KBM-7 (cell line): ENCODE measurements at regions not wholly inside any gene's neighbourhood (a gene's known extent, or its start where the extent isn't known, plus 50 kb on each side); places are given as distances from the start of the nearest gene placed in this dataset.
"Not testable (repeated sequence)": the region's sequence is repeated elsewhere in the genome, so short reads cannot be mapped to it uniquely, and the experiment has no call there.

ENCODE experiments used
- DNase-seq: peaks from one replicate; pipeline ENCODE4 v3.0.0-alpha.2; 2015
- in situ Hi-C: fragments of 300-500 bp; cut with MboI; formaldehyde crosslinking; loops from 2 replicates; pipeline ENCODE4 v1.14.3; 2020; ENCODE audit warnings: low sequenced_read_pairs, low pct_unique_long_range_greater_than_20kb, mixed read lengths

DNA sequence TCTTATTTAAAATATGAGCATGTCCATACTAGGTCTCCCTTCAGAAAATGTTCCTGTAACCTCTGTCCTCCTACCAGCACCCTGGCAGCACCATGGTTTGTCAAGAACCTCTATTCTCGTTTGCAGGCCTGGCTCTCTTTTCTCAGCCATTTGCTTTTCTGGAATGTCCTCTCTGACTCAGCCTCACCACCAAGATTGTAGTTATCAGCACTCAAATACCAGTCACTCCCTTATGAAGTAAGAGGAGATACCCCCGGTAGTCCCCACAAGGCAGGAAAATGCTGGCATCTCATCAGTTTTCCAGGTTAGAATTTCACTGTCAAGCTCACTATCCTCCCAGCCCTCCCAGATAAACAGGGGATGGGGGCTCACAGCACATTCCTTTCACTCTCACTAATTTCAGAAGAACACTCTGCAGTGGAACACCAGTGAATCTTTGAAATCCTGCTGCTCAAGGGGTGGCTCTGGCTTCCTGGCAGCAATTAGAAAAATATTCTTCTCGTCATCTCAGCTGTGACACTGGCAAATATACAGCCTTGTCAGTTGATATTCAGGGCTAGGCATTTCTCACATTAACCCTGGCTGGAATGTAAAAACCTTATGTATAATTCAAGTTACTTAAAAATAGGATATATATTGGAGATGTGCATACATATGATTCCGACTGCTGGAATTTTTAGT, 129.2 kb downstream of the TBX18 start:
- in situ Hi-C loops = no loop called here
- DNase-seq = no peak

DNA sequence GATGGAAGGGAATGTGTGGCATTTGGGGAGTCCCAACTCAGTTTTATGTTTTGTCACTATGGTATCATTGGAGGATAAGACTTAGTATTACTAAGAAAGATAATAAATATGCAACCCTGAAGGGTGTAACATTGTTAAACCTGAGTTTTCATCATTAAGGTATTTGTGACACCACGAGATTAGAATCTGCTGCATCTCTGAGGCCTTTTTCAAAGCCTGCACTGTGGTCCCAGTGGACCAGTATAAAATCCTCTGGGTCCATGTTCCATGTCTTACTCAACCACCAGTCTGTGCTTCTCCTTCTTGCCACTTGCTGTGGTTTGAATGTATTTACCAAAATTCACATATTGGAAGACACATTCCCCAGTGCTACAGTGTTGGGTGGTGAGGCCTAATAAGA, 130.6 kb downstream of the TBX18 start:
- in situ Hi-C loops = no loop called here
- DNase-seq = no peak

DNA sequence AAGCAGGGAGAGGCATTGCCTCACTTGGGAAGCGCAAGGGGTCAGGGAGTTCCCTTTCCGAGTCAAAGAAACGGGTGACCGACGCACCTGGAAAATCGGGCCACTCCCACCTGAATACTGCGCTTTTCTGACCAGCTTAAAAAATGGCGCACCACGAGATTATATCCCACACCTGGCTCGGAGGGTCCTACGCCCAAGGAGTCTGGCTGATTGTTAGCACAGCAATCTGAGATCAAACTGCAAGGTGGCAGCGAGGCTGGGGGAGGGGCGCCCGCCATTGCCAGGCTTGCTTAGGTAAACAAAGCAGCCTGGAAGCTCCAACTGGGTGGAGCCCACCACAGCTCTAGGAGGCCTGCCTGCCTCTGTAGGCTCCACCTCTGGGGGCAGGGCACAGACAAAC, 137.9 kb downstream of the TBX18 start:
- DNase-seq, in situ Hi-C loops: not testable (repeated sequence)

DNA sequence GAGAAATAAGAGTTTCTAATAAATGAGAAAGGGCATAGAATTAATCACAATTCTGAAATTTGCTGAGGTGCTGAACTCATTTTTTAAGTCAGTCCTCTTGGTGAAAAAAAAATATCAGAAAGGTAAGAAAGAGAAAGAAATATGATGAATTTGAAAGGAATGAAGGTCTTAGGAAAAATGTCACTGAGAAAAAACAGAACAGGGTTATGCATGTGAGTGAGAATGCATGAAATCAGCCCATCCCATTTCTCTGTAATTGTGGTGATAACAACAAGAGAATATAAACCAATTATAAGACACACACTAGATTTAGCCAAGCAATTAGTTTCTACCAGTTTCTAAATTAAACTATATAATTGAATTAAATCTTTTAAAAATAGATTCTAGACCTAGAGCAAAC, 138.9 kb downstream of the TBX18 start:
- in situ Hi-C loops = no loop called here
- no peak for DNase-seq

DNA sequence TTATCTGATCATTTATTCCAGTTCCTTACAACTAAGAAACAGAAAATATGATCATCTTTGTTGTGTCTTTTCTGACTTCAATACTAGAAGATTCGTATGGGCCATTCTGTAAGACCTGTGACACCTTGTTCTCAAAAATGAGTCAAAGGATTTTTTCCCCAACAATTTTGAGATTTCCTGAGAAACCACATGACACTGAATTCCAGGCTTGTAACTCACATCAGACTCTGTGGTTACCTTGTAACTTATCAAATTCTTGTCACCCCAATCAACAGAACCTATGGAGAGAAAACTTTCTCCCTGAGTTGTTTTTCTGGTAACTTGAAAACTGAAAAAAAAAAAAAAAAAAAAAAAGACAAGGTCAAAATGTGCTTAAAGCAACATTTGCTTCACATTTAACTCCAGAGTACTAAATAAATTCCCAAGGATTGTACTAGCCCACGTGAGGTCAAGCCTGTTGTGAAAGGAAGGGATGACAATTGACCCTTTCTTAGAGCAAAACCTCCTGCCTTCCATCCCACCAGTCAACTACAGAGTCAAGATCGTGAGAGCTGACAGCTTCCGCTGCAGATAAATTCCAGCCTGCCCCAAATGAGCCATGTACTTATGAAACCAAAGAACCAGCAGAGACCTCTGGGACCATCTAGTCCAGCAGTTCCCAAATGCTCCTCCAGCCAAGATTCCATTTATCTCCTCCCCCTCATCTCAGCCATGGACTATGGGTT, 140.3 kb downstream of the TBX18 start:
- in situ Hi-C loops = no loop called here
- DNase-seq = no peak

DNA sequence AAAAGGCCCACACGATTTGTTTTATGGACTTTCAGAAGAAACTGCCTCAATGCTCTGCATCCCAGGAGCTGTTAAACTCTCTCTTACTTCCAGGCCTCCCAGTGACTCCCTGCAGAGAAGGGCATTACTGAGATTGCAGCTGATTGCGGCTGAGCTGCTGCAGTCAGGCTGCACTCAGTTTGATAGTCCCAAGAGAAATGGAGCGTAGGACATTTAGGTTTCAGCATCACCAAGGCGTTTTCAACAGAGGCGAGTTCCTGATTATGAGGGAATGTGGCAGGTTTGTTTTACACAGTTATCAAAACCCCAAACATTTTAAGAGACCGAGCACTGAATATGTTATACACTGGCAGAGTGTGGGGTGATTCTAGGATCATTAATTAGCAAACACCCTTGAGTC, 145.6 kb downstream of the TBX18 start:
- DNase-seq = no peak
- in situ Hi-C loops = no loop called here

DNA sequence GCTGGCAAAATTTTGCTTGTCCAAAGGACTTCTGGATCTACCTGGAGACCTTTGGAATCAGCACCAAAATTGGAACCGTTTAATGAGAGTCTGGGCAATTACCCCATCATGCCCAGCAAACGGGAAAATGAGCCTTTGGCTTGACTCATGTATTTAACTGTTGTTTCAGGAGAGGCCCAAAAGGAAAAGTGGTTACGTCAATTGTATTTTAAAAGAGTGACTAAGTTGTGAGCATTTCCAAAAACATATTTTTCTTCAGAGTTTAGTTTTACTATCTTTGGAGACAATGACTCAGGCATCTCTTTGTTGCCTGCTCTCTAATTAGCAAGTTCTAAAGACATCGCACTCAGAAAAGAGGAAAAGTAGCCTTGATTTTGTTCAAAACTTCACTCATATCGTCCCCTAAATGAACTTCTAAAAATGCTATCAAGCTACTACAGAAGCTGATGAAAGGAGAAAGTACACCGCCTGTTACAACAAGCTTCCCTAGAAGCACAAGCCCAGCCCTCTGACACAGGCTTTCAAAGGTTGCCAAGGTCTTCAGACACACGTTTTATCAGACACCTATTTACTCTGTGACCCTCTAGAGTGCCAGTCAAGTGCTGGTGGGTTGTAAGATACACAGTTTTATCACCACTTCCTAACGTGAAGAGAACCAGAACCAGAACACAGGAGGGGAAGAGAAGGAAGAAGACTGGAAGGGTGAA, 146.2 kb downstream of the TBX18 start:
- in situ Hi-C loops = no loop called here
- DNase-seq = no peak

DNA sequence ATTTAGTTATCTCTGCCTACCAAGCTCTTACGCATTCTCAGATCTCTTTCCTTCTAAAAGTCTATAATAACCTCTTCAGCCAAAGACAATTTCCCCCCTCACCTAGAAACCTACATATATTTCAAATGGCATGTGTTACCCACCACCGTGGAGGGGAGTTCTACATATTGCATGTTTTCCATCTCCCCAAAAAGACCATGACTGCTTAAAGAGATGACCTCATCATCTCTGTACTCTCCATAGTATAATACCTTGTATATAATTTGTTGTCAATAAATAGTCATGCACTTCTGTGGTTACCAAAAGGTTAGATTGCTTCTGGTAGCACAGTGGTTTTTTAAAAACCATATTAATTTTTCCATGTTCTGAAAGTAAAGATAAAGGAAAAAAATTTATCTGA, 148.4 kb downstream of the TBX18 start:
- in situ Hi-C loops = no loop called here
- no peak for DNase-seq

DNA sequence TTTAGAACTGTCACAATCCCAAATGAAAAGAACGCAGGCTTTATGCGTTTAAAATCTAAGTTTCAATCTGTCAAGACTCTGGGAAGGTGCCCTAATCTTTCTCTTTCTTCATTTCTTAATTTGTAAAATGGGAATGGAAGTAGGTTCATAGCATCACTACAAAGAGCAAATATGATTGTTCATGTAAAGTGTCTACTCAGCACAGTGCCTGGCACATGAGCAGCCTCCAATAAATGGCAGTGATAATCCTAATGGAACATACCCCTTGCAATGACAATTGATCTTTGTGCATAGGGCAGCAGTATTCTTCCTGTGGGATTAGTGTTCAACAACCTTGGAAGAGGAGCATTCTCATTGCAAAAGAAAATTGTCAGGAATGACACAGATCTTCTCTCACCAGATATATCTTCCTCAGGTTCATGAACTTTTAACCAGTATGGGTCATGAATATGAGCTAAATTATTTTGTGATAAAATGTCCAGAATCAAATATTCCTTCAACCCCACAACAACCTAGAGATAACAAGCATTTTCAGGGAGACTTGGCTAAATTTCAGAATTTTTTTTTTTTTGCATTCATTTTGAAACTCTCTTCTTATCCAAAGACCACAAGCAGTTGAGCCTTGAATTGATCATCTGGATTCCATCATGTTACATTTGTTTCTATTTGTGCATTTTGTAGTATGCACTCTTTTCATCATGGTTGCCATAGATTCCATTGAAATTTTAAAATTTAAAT, 149.1 kb downstream of the TBX18 start:
- in situ Hi-C loops = no loop called here
- no peak for DNase-seq

DNA sequence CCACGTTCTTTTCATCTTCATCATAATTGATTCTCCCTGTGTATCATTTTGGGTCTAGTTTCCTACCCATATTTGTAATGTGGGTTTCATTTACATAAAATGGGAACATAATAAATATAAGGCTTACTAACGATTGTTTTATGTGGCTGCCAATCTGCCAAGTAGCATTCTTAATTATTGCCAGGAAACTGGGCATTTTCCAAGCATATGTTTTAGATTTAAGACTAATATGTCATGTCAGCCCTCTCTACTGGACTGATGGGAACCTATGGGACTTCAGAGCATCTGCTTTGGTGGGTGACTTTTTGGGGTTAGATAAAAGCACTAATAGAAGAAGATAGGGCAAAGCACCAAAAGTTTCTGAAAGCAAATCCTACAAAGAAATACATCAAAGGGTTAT, 157.5 kb downstream of the TBX18 start:
- in situ Hi-C loops = no loop called here
- DNase-seq = no peak

DNA sequence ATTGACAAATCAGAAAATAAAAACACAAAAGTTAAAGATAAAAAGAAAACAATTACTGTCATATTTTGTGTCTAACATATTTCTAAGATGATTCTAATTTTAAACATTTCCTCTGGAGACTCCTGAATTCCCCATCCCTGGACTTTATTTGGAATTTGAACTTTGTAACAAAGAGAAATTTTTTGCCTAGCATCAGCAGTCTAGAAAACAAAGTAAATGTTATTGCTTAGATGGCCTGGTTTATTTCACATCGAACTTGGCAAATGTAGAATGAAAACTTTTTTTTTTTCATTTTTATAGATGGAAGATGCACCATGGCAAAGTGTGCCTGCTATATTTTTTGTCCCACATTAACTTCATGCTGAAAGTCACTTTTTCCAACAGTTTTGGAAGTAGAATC, 159.1 kb downstream of the TBX18 start:
- in situ Hi-C loops = no loop called here
- DNase-seq = no peak

DNA sequence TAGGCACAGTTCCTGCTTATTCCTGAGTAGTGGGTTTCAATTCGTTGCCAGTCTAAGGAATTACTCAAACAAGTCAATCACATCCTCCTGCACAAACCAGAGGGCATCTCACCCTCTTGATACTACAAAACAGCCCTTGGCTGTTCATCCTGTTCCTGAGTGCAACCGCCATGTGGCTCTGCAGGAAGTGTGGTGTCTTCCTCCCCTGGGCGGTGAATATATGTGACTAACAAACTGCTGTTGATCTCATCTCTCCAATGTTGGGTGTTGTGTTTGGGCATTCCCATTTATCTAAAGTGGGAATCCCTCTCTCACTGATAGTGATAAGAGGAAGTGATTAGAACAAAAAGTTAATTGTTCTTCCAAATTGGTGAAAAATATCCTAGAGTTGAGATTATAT, 163.0 kb downstream of the TBX18 start:
- no peak for DNase-seq
- in situ Hi-C loops = no loop called here

DNA sequence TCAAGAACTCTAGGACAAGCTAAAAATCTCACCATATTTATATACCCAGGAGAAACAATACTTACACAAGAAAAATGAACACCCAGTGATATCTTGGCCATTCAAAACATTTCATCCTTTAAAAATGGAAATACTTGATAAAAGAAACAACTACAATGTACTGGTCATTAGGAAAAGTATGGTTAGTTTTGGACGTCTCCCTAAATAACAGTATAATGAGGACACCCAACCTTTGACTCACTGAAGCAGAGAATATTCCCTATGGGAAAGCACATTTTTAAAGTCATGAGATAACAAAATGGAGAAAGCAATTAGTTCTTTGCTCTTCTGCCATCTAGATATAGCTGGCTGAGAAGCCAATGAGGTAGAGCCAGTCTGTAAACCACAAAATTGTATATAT, 164.4 kb downstream of the TBX18 start:
- in situ Hi-C loops = no loop called here
- no peak for DNase-seq

DNA sequence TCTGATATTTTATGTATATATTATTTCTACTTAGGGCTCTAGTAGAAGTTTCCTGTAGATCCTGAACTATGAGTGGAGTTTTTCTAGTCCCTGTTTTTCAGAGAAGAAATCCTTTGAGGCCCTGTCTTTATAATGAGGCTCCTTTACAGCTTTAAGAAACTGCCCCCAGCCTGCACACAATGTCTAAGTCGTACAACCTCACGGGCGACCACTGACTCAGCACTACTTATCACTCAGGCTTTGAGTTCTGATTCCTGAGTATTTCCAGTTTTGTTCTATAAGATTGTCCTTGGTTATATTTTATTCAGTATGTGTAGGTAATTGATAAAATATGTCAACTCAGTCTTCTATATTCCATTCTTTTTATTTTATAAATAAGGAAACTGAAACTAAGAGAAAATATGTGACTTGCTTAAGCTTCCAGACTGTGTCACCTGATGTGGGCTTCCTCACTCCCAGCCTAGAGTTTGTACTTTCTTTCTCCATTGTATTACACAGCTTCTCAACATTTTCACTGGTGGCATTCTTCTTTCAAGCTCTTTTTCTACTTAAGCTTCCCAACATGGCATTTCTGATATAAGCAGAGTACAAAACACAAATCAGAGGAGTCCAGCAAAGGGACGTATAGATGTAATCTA, 167.0 kb downstream of the TBX18 start:
- no peak for DNase-seq
- in situ Hi-C loops = no loop called here

DNA sequence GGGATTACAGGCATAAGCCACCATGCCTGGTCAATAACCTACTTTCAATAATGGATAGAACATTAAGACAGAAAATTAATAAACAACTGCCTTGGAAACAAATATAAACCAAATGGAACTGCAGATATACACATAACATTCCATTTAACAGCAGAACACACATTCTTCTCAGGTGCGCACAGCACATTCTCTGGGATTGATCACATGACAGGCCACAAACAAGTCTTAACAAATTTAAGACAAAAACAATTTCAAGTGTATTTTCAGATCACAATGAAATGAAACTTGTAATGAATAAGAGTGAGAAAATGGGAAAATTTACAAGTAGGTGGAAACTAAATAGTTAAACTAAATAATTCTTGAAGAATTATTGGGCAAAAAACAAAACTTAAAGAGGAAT, 167.9 kb downstream of the TBX18 start:
- no peak for DNase-seq
- in situ Hi-C loops = no loop called here

DNA sequence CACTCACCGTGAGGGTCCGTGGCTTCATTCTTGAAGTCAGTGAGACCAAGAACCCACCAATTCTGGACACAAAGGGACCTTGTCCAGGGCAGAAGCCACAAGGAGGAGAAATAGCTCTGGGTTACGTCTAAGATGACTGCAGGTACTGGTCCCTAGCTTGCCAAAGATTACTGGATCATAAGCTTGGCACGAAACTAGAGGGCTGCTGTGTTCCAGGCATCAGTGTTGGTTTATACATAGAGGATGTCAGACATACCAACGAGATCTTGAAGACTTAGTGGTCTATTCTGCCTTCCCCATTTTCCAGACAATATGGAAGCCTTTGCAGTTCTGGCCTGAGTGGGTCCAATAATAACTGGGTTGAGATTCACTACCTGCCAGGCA, 175.7 kb downstream of the TBX18 start:
- DNase-seq = peak; percentile 62
- in situ Hi-C loops = no loop called here

DNA sequence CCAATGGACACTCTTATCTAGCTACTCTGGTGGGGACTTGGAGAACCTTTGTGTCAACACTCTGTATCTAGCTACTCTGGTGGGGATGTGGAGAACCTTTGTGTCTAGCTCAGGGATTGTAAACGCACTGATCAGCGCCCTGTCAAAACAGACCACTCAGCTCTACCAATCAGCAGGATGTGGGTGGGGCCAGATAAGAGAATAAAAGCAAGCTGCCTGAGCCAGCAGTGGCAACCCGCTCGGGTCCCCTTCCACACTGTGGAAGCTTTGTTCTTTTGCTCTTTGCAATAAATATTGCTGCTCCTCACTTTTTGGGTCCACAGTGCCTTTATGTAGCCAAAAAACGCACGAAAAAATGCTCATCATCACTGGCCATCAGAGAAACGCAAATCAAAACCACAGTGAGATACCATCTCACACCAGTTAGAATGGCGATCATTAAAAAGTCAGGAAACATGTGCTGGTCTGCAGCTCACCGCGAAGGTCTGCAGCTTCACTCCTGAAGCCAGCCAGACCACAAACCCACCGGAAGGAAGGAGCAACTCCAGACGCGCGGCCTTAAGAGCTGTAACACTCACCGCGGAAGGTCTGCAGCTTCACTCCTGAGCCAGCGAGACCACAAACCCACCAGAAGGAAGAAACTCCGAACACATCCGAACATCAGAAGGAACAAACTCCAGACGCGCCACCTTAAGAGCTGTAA, 176.3 kb downstream of the TBX18 start:
- DNase-seq = peak; percentile 92
- in situ Hi-C loops = not testable (repeated sequence)

DNA sequence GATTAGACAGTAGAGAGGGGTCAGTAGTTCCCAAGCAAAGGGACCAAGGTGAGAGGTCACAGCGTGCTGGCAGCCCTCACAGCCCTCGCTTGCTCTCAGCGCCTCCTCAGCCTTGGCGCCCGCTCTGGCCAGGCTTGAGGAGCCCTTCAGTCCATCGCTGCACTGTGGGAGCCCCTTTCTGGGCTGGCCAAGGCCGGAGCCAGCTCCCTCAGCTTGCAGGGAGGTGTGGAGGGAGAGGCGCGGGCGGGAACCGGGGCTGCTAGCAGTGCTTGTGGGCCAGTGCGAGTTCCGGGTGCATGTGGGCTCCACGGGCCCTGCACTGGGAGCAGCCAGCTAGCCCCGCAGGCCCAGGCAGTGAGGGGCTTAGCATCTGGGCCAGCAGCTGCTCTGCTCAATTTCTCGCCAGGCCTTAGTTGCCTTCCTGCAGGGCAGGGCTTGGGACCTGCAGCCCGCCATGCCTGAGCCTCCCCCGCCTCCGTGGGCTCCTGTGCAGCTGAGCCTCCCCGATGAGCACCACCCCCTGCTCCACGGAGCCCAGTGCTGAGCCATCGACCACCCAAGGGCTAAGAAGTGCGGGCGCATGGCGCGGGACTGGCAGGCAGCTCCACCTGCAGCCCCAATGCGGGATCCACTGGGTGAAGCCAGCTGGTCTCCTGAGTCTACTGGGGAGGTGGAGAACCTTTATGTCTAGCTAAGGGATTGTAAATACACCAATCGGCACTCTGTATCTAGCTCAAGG, 177.0 kb downstream of the TBX18 start:
- in situ Hi-C loops = not testable (repeated sequence)

More for the DNA sequence above, 177.0 kb downstream of the TBX18 start:
- DNase-seq = not testable (repeated sequence)
